ENCODE measurements at regions not wholly inside any gene's neighbourhood (a gene's known extent, or its start where the extent isn't known, plus 50 kb on each side); places are given as distances from the start of the nearest gene placed in this dataset.
"Not testable (repeated sequence)": the region's sequence is repeated elsewhere in the genome, so short reads cannot be mapped to it uniquely, and the experiment has no call there.

DNA sequence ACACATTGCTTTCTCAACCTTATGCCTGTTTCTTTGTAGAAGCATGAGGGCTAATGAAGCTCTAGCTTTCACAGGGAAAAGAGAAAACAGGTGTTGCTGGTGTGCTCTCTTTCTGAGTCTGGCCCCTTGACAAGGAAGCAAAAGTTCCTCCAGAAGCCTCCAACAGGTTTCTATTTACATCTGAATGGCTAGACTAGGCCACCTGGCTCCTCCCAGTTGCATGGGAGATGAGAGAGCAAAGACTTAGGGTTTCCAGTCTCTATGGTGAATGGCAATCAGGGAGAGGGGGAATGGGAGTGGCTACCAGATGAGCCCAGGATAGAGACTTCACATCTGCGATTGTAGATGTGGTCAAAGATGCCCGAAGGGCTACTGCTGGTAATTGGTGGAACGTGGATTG lies 138.1 kb upstream of the PLXNC1 start:
- Mint-ChIP-seq H3K27me3 (ENCODE audit: low read depth) (no peaks in the 10 kb centered on the region), H3K27ac (no peak overlapping the region), H3K36me3 (ENCODE audit: low read depth) (peaks cover 4% of the 10 kb centered on the region), H3K4me3 (no peak overlapping the region), H3K9me3 (peaks cover 13% of the 10 kb centered on the region), H3K4me1 (peaks cover 5% of the 10 kb centered on the region)
- TF ChIP-seq, protein P1, sequence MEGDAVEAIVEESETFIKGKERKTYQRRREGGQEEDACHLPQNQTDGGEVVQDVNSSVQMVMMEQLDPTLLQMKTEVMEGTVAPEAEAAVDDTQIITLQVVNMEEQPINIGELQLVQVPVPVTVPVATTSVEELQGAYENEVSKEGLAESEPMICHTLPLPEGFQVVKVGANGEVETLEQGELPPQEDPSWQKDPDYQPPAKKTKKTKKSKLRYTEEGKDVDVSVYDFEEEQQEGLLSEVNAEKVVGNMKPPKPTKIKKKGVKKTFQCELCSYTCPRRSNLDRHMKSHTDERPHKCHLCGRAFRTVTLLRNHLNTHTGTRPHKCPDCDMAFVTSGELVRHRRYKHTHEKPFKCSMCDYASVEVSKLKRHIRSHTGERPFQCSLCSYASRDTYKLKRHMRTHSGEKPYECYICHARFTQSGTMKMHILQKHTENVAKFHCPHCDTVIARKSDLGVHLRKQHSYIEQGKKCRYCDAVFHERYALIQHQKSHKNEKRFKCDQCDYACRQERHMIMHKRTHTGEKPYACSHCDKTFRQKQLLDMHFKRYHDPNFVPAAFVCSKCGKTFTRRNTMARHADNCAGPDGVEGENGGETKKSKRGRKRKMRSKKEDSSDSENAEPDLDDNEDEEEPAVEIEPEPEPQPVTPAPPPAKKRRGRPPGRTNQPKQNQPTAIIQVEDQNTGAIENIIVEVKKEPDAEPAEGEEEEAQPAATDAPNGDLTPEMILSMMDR (IDR thresholded peaks at IDR 0.05; ENCODE audit: unreplicated experiment in 3 of 3): no peak

DNA sequence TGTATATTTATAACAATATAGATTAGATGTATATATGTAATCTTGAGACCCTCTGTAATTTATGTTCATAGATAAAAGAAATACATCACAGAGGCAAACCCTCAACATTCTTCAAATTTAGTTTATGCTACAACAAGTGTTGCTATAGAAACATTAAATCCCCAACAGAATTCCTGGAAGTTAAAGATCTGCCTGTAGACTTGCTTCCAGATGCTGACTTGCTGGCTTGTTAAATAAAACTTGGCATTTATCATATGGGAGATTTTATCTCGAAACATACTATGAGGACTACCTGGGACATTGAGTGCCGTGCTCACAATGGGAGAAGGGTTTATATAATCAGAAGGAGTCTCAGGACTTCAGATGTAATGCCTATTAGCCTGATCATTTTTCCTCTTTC lies 136.3 kb upstream of the PLXNC1 start:
- TF ChIP-seq, protein P1 (IDR thresholded peaks at IDR 0.05; ENCODE audit: unreplicated experiment in 3 of 3): no peak

DNA sequence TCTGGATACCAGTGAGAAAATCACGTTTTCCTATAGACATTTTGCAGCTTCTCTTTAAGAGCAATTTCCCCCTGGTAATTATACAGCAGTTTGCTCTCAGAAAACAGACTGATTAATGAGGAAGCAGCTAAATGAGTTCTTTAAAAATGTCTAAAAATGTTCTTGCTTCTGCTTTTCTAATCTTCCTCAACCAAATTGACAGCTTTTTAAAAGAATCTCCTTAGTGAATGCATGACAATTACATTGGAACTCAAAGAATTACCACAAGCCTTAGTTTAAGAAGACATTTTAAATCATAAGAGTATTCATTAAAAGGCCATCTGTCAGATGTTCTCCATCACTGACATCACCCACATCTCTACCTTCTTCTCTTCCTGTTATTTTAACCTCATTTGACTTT lies 135.8 kb upstream of the PLXNC1 start:
- H3K36me3 Mint-ChIP-seq (ENCODE audit: low read depth): peaks cover 11% of the 10 kb centered on the region
- TF ChIP-seq, protein P1 (IDR thresholded peaks at IDR 0.05; ENCODE audit: unreplicated experiment in 3 of 3): no peak
- peaks cover 22% of the 10 kb centered on the region for H3K9me3 Mint-ChIP-seq
- no peak overlapping the region for H3K4me3 Mint-ChIP-seq
- H3K4me1 Mint-ChIP-seq: peaks cover 5% of the 10 kb centered on the region
- H3K27ac Mint-ChIP-seq: no peak overlapping the region
- no peaks in the 10 kb centered on the region for H3K27me3 Mint-ChIP-seq (ENCODE audit: low read depth)

More for the DNA sequence above, 136.3 kb upstream of the PLXNC1 start:
- Mint-ChIP-seq H3K27ac (no peak overlapping the region), H3K27me3 (ENCODE audit: low read depth) (no peaks in the 10 kb centered on the region), H3K4me1 (peaks cover 5% of the 10 kb centered on the region), H3K4me3 (no peak overlapping the region), H3K36me3 (ENCODE audit: low read depth) (peaks cover 10% of the 10 kb centered on the region), H3K9me3 (peaks cover 18% of the 10 kb centered on the region)

DNA sequence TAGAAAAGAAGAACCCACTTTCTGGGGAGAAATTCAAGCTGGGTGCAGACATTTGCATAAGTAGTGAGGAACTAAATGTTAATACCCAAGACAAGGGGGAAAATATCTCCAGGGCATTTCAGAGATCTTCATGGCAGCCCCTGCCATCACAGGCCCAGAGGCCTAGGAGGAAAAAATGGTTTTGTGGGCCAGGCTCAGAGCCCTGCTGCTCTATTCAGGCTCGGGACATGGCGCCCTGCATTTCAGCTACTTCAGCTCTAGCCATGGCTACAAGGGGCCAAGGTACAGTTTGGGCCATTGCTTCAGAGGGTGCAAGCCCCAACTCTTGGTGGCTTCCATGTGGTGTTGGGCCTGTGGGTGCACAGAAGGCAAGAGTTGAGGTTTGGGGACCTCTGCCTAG lies 131.1 kb upstream of the PLXNC1 start:
- peaks cover 47% of the 10 kb centered on the region for H3K9me3 Mint-ChIP-seq
- not testable (repeated sequence) for H3K4me3 Mint-ChIP-seq; H3K4me1 Mint-ChIP-seq; H3K27ac Mint-ChIP-seq; H3K27me3 Mint-ChIP-seq (ENCODE audit: low read depth)
- H3K36me3 Mint-ChIP-seq (ENCODE audit: low read depth): peaks cover 19% of the 10 kb centered on the region

DNA sequence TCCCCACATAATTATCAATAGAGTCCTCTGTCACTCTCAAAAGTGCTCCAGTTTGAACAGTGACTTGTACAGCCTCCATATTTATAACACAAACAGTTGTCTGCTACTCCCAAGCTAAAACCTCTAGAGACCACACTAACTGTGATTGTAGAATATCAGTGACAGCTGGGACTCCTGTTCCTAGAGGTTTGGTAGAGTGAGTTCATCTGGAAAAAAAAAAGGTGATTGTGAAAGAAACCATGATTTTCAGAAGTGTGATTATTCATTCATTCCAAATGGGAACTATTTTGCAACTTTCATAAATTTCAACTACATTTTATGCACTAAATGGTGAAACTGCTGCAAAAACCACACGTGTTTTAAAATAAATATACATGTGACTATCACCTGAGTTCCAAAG lies 128.0 kb upstream of the PLXNC1 start:
- H3K4me3 Mint-ChIP-seq: no peak overlapping the region
- TF ChIP-seq, protein P1 (IDR thresholded peaks at IDR 0.05; ENCODE audit: unreplicated experiment in 3 of 3): no peak
- H3K4me1 Mint-ChIP-seq: no peaks in the 10 kb centered on the region
- peaks cover 22% of the 10 kb centered on the region for H3K36me3 Mint-ChIP-seq (ENCODE audit: low read depth)
- H3K27ac Mint-ChIP-seq: no peak overlapping the region
- peaks cover 60% of the 10 kb centered on the region for H3K9me3 Mint-ChIP-seq
- H3K27me3 Mint-ChIP-seq (ENCODE audit: low read depth): no peaks in the 10 kb centered on the region

DNA sequence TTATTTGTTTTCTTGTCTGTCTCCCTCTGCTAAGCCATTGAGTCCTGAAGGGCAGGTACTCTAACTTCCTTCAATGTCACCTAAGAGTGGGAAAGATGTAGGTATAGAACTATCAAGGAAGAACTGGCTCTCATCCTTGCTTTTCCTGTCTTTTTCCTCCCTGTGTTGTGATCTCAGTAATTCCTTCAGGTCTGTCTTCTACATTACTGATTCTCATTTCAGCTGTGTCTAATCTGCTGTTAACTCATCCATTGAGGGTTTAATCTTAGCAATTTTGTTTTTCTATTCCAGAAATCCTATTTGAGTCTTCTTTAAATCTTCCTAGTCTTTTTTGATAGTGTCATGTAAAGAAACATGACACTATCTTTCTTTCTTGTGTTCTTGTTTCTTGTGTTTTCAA lies 124.5 kb upstream of the PLXNC1 start:
- Mint-ChIP-seq H3K36me3 (ENCODE audit: low read depth) (peaks cover 8% of the 10 kb centered on the region), H3K27ac (no peak overlapping the region), H3K4me1 (no peaks in the 10 kb centered on the region), H3K4me3 (no peak overlapping the region), H3K27me3 (ENCODE audit: low read depth) (no peaks in the 10 kb centered on the region), H3K9me3 (peaks cover 38% of the 10 kb centered on the region)
- TF ChIP-seq, protein P1 (IDR thresholded peaks at IDR 0.05; ENCODE audit: unreplicated experiment in 3 of 3): no peak
